Ishikawa (cell line): ENCODE measurements at regions not wholly inside any gene's neighbourhood (a gene's known extent, or its start where the extent isn't known, plus 50 kb on each side); places are given as distances from the start of the nearest gene placed in this dataset.

Experiments used
- EGR1 ChIP-seq: IDR thresholded peaks from 2 replicates; pipeline ENCODE4 v1.6.1; 2012
- EP300 ChIP-seq: IDR thresholded peaks from 2 replicates; pipeline ENCODE4 v1.6.1; 2012; ENCODE audit warnings: borderline replicate concordance
- MAX ChIP-seq: IDR thresholded peaks from 2 replicates; pipeline ENCODE4 v1.6.1; 2012
- RAD21 ChIP-seq: IDR thresholded peaks from 2 replicates; pipeline ENCODE4 v1.6.1; 2012; ENCODE audit warnings: low read depth
- USF1 ChIP-seq: IDR thresholded peaks from 2 replicates; pipeline ENCODE4 v1.6.1; 2012

- TF ChIP-seq MAX (no peak), USF1 (no peak), EGR1 (no peak), EP300 (no peak), RAD21 (no peak)
These were observed 168.4 kb downstream of the IRS1 start for GRCh38 chr2:226631187-226631586.
